ENCODE measurements at regions not wholly inside any gene's neighbourhood (a gene's known extent, or its start where the extent isn't known, plus 50 kb on each side); places are given as distances from the start of the nearest gene placed in this dataset.

- TF ChIP-seq MAF1 (CRISPR knock-in tag; IDR thresholded peaks at IDR 0.05; ENCODE audit: borderline replicate concordance) (no peak), POLR2AphosphoS5 (IDR thresholded peaks at IDR 0.05; ENCODE audit: low read depth, low read length) (no peak), ZBTB44 (CRISPR knock-in tag; IDR thresholded peaks at IDR 0.05) (no peak), ZBTB43 (CRISPR knock-in tag; conservative IDR thresholded peaks at IDR 0.05) (no peak), ZNF792 (CRISPR knock-in tag; IDR thresholded peaks at IDR 0.05) (no peak), MZF1 (CRISPR knock-in tag; IDR thresholded peaks at IDR 0.05; ENCODE audit: borderline replicate concordance) (no peak), KMT2A (CRISPR knock-in tag; IDR thresholded peaks at IDR 0.05) (no peak)
Observed at GRCh38 chr20:7015257-7015656, 247.8 kb downstream of the BMP2 start.
